ENCODE measurements at regions not wholly inside any gene's neighbourhood (a gene's known extent, or its start where the extent isn't known, plus 50 kb on each side); places are given as distances from the start of the nearest gene placed in this dataset.

- DNase-seq (ENCODE audit: extremely low spot score): no peak
- POLR2A ChIA-PET: no interaction called here
- CTCF ChIA-PET: interaction anchor here (1.5 to 1.7 kb wide), 2 partner anchors 15 to 16 kb away, joined by 4 to 5 read pairs; no protein-coding TSS in a partner anchor
- no peak for TF ChIP-seq CTCF (IDR thresholded peaks at IDR 0.05; ENCODE audit: control extremely low read depth, extremely low read depth, low read depth, missing control alignments)
These were observed 80.7 kb downstream of the LRATD1 start for GRCh38 chr2:14713248-14713647.

GRCh38 chr2:14715600-14715999 lies 83.1 kb downstream of the LRATD1 start:
- CTCF ChIA-PET: interaction anchor here (0.7 to 1.1 kb wide), 3 partner anchors 10 to 149 kb away, joined by 3 to 4 read pairs (median 4); no protein-coding TSS in a partner anchor

GRCh38 chr2:14716319-14716718 lies 83.8 kb downstream of the LRATD1 start:
- DNase-seq (ENCODE audit: extremely low spot score): no peak

More at GRCh38 chr2:14715600-14715999, 83.1 kb downstream of the LRATD1 start:
- no peak for DNase-seq (ENCODE audit: extremely low spot score)
- TF ChIP-seq CTCF (IDR thresholded peaks at IDR 0.05; ENCODE audit: control extremely low read depth, extremely low read depth, low read depth, missing control alignments): no peak
- POLR2A ChIA-PET: no interaction called here

GRCh38 chr2:14717131-14717530 lies 84.6 kb downstream of the LRATD1 start:
- no peak for DNase-seq (ENCODE audit: extremely low spot score)
- CTCF ChIA-PET: no interaction called here
- TF ChIP-seq CTCF (IDR thresholded peaks at IDR 0.05; ENCODE audit: control extremely low read depth, extremely low read depth, low read depth, missing control alignments): no peak
- POLR2A ChIA-PET: no interaction called here

More at GRCh38 chr2:14716319-14716718, 83.8 kb downstream of the LRATD1 start:
- POLR2A ChIA-PET: no interaction called here
- CTCF ChIA-PET: no interaction called here
- no peak for TF ChIP-seq CTCF (IDR thresholded peaks at IDR 0.05; ENCODE audit: control extremely low read depth, extremely low read depth, low read depth, missing control alignments)

GRCh38 chr2:14720319-14720718 lies 87.8 kb downstream of the LRATD1 start:
- CTCF ChIA-PET: no interaction called here

GRCh38 chr2:14720739-14721138 lies 88.2 kb downstream of the LRATD1 start:
- no peak for DNase-seq (ENCODE audit: extremely low spot score)
- TF ChIP-seq CTCF (IDR thresholded peaks at IDR 0.05; ENCODE audit: control extremely low read depth, extremely low read depth, low read depth, missing control alignments): no peak
- CTCF ChIA-PET: no interaction called here
- POLR2A ChIA-PET: no interaction called here

More at GRCh38 chr2:14720319-14720718, 87.8 kb downstream of the LRATD1 start:
- DNase-seq (ENCODE audit: extremely low spot score): no peak
- TF ChIP-seq CTCF (IDR thresholded peaks at IDR 0.05; ENCODE audit: control extremely low read depth, extremely low read depth, low read depth, missing control alignments): no peak
- POLR2A ChIA-PET: no interaction called here
